Motor neuron (in vitro differentiated cells): ENCODE measurements at regions not wholly inside any gene's neighbourhood (a gene's known extent, or its start where the extent isn't known, plus 50 kb on each side); places are given as distances from the start of the nearest gene placed in this dataset.

Experiments
- ATAC-seq, 8 experiments: fragments of 200-7000 bp; cut with Tn5 transposase; replicated peaks in 6 of 8; 2 replicates each; pipeline ENCODE4 v1.8.0; 2021; ENCODE audit warnings: mild to moderate bottlenecking in 8 of 8, moderate library complexity in 8 of 8
- H3K27ac ChIP-seq, 2 donors: fragments of 250-450 bp; sonication (Bioruptor Pico); 2 replicates each; pipeline ENCODE4 v1.9.0; 2021; ENCODE audit warnings: antibody characterized with exemption in 2 of 2, mild to moderate bottlenecking in 2 of 2, moderate library complexity in 1 of 2
- H3K4me1 ChIP-seq, 2 donors: fragments of 250-450 bp; sonication (Bioruptor Pico); replicated peaks in 1 of 2; 2 replicates each; pipeline ENCODE4 v1.6.1; 2021; ENCODE audit warnings: antibody characterized with exemption in 2 of 2, mild to moderate bottlenecking in 2 of 2, moderate library complexity in 1 of 2
- H3K4me3 ChIP-seq, 5 donors: fragments of 250-450 bp; sonication (Bioruptor Pico); 2 replicates each; pipeline ENCODE4 v1.9.0; 2021; ENCODE audit warnings: antibody characterized with exemption in 5 of 5, mild to moderate bottlenecking in 5 of 5, moderate library complexity in 4 of 5
- WGBS, 10 experiments: fragments of 450-650 bp; shearing (Covaris generic); methylation state at CpG; one replicate each; pipeline ENCODE4 v1.0.0; 2022; 5-methylcytosine and 5-hydroxymethylcytosine counted together
- in situ Hi-C, 9 experiments: fragments of 400-800 bp; cut with MboI; loops; one replicate each; pipeline ENCODE4 v1.15.0; 2021; ENCODE audit warnings: low sequenced_read_pairs in 9 of 9, low pct_unique_long_range_greater_than_20kb in 2 of 9; ENCODE audit not compliant: unreplicated experiment in 9 of 9

DNA sequence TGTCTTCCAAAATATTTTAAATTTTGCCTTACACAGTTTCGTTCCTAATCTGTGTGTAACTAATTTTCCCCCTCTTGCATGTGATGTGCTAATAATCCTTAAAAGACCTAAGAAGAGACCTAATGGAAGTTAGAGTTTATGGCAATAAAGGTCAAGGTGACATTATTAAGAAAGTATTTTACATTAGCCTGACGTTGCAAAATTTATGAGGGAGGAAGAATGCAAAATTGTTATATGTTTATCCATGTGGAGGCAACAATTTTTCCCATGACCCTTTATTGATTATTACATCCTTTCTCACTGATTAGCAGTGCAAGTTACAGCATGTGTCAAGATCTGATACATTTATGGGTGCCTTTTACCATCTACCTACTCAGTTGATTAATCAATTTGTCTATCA lies 373.8 kb upstream of the ROBO1 start:
- Histone ChIP-seq H3K27ac (no peak overlapping the region), H3K4me1 (peaks cover 0 to 6% of the 10 kb centered on the region in 2 donors), H3K4me3 (no peak overlapping the region)
- peak in 2 of 8 experiments; percentile 28 to 30 for ATAC-seq
- WGBS, 10 experiments: 14 to 75% (median 33%) methylated on average over 1 to 2 of the region's 2 CpGs; no CpG with 5 or more reads in 1 of the 10 experiments
- in situ Hi-C loops: no loop called here

DNA sequence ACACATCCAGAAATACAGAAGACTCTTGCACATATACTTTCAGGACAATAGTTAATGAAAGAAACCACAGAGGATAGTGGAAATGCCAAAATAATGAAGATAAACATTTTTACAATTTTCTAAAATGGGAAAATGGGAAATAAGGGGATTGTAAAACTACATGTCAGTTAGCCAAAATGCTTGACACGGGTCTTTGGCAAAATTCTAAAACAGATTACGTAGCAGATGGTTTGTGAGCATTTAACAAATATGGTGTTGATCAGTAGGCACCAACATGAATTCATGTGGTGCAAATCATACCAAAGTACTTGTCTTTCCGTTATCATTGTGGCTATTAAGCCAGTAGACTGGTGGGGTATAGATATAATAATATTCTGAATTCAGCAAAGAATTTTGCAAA lies 348.5 kb upstream of the ROBO1 start:
- no peak for ATAC-seq
- no peaks in the 10 kb centered on the region for H3K4me1 ChIP-seq
- H3K27ac ChIP-seq: no peak overlapping the region
- in situ Hi-C loops: no loop called here
- no peak overlapping the region for H3K4me3 ChIP-seq
- 5 to 93% (median 73%) methylated on average over 1 to 3 of the region's 3 CpGs for WGBS, 10 experiments

DNA sequence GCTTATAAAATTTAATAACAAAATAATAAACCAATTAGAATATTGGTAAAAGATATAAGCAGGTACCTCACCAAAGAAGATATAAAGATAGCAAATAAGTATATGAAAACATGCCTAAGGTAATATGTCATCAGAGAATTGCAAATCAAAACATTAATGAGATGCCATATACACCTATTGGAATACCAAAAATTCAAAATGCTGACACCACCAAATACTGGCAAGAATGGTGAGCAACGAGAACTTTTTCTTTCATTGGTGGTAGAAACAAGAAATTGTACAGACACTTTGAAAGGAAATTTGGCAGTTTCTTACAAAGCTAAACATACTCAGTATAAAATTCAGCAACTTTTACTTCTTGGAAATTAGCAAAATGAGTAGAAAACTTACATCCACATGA lies 346.9 kb upstream of the ROBO1 start:
- no peak for ATAC-seq
- in situ Hi-C loops: no loop called here
- Histone ChIP-seq H3K27ac (no peak overlapping the region), H3K4me1 (no peaks in the 10 kb centered on the region), H3K4me3 (no peak overlapping the region)
- WGBS, 10 experiments: 0 to 100% (median 52%) methylated on average over 1 of the region's 1 CpG; no CpG with 5 or more reads in 2 of the 10 experiments

DNA sequence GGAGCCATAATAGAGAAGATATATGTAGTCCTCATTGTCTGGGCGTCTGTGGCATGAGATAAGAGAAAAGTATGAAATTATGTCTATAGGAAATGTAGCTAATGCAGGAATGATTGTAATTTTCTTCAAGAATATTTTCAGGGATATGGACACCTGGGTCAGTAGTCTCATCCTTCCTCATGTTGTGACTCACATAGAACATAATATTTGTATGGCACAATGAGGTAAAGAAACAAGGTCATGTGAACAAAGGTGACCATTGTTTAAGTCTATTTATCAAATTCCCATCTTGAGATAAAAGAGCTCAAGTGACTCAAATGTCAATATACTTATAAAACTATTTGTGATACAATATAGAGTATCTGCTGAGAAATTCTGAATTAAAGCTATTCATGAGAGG lies 345.5 kb upstream of the ROBO1 start:
- Histone ChIP-seq H3K4me1 (no peaks in the 10 kb centered on the region), H3K4me3 (no peak overlapping the region), H3K27ac (no peak overlapping the region)
- no peak for ATAC-seq
- in situ Hi-C loops: no loop called here
- WGBS, 10 experiments: 0 to 100% (median 50%) methylated on average over 1 of the region's 1 CpG; no CpG with 5 or more reads in 3 of the 10 experiments

DNA sequence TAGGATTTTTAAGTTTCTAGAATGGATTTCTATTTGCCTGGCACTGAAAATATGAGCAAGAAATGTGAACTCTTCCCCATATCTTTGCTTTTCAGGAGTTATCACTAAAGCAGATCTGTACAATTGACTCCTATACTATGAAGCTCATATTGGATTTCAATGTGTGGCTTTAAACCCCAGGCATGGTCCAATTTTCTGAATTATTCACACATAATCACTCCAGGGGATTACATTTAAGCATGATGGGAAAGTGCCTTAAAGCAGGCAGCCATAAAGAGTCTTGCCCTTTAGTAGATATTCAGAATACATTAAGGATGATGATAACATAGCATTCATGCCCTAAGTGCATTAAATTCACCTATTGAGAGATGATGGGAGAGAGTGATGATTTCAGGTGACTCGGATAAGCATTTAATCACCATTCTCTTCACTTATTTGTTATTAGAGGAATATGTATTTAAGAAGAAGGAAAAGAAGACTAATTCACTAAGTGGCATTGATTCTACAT lies 331.8 kb upstream of the ROBO1 start:
- H3K27ac ChIP-seq: no peak overlapping the region
- 25 to 100% (median 59%) methylated on average over 1 of the region's 1 CpG; no CpG with 5 or more reads in 2 of the 10 experiments for WGBS, 10 experiments
- peak in 4 of 8 experiments; percentile 18 to 88 (median 46) for ATAC-seq
- H3K4me1 ChIP-seq: peaks cover 0 to 2% of the 10 kb centered on the region in 2 donors
- in situ Hi-C loops: no loop called here
- no peak overlapping the region for H3K4me3 ChIP-seq

DNA sequence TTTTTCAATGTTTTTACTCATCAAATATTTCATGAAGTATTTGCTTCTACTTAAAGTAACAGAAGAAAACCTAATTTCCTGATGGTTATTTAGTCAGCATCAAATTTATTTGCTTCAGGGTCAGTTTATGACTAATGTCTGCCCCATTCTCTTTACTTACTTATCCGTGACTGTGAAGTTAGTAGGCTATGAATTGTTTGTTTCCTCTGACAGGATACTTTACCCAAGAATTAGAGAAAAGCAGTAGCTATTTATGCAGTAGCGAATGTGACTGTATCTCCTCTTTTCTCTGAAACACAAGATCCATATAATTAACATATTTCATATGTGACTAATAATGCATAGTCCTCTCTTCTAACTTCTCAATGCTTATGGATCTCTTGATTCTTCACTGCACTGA lies 329.9 kb upstream of the ROBO1 start:
- no peak overlapping the region for H3K4me3 ChIP-seq
- peak in 3 of 8 experiments; percentile 34 to 70 (median 61) for ATAC-seq
- peaks cover 0 to 2% of the 10 kb centered on the region in 2 donors for H3K4me1 ChIP-seq
- 0 to 100% (median 60%) methylated on average over 1 to 2 of the region's 2 CpGs for WGBS, 10 experiments
- in situ Hi-C loops: no loop called here
- no peak overlapping the region for H3K27ac ChIP-seq

DNA sequence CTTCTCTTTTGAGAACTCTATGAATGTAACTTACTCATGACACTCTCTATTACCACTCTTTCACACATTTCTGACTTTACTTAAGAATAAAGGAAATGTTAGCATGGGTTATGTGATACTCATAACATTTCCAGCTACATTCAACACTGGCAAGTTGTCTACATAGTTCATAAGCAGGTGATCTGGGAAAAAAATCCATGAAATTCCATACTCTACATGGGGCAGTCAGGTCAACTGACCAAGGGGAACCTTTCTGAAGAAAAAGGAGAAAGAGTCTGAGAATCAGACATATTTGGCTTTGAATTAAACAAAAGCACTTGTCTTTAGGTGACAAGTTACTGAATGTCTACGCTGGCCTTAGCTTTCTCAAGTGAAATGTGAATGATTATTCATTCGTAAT lies 329.1 kb upstream of the ROBO1 start:
- in situ Hi-C loops: no loop called here
- peaks cover 0 to 2% of the 10 kb centered on the region in 2 donors for H3K4me1 ChIP-seq
- no peak for ATAC-seq
- WGBS, 10 experiments: 13 to 100% (median 83%) methylated on average over 1 to 2 of the region's 2 CpGs
- no peak overlapping the region for H3K4me3 ChIP-seq
- no peak overlapping the region for H3K27ac ChIP-seq

DNA sequence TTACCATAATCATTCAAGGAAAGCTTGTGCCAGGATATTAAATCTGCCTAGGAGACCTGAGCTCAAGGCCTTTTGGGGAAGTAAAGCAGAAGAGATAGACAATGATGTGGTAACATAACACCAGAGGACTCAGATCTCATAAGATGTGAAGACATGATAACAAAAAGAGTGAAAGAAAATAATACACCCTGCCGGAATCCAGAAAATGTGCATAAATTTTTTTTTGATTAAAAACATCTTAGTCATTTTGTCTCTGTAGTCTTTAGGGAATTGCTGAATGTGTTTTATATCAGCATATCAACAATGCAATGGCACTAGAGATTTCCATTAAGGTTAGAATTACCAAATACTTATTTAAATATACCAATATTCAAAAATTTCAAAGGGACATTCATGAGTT lies 326.8 kb upstream of the ROBO1 start:
- H3K4me1 ChIP-seq: peaks cover 0 to 2% of the 10 kb centered on the region in 2 donors
- ATAC-seq: peak in 3 of 8 experiments; percentile 72 to 86 (median 72)
- 0 to 100% (median 42%) methylated on average over 1 of the region's 1 CpG; no CpG with 5 or more reads in 2 of the 10 experiments for WGBS, 10 experiments

DNA sequence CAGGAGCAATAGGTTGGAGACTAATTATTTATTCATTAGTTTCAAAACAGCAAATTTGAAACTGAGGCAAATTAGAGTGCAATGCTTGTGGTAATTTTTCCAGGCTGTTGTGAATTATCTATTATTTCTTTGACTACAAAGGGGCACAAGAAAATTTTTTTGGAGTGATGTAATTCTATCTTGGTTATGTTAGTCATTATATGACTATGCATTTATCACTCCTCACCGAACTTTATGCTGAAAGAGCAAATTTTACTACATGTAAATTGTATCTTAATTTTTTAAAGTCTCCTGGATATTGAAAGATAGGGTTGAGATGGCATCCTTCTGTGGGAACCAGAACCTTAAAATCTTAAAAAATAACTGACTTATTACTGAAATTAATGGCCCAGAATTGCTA lies 320.0 kb upstream of the ROBO1 start:
- in situ Hi-C loops: no loop called here
- peaks cover 0 to 11% of the 10 kb centered on the region in 2 donors for H3K4me1 ChIP-seq
- 0 to 100% (median 75%) methylated on average over 1 of the region's 1 CpG; no CpG with 5 or more reads in 1 of the 10 experiments for WGBS, 10 experiments
- H3K4me3 ChIP-seq: no peak overlapping the region
- no peak for ATAC-seq
- H3K27ac ChIP-seq: no peak overlapping the region

More for the DNA sequence above, 326.8 kb upstream of the ROBO1 start:
- Histone ChIP-seq H3K4me3 (no peak overlapping the region), H3K27ac (no peak overlapping the region)
- in situ Hi-C loops: no loop called here

DNA sequence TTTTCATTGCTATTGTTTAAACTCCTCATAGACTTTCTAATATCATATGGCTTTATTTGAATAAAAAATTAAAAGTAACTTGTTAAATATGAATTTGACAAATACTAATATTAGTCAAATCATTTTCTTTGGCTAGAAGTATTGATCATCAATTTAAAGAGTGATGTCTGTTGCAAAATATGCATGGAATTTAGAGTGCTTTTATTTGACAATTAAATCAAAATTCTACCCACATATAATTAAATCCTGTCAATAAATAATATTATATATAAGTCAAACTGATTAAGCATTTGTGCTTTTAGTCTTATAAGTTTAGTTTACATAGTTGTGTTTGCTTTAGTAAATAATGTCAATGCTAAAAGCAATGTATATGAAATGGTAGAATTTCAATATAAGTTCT lies 318.6 kb upstream of the ROBO1 start:
- no peak for ATAC-seq
- in situ Hi-C loops: no loop called here

DNA sequence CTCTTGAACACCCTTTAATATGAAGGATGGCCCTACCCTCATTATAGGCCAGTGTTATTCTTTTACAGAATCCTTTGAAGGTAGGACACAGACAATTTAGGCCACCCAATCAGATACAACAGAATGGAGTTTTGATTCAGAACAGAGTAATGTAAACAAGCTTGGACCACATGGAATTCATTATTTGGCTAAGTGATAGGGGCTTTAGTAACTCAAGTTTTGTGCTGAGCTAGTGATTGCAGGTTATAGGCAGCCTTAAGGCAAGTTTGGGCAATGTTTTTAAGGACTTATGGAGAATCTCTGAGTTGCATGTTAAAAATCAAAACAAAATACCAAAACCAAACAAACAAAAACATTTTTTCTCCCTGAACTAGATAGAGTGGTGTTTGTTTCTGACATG lies 312.1 kb upstream of the ROBO1 start:
- H3K27ac ChIP-seq: no peak overlapping the region
- H3K4me3 ChIP-seq: no peak overlapping the region
- no peaks in the 10 kb centered on the region for H3K4me1 ChIP-seq
- no peak for ATAC-seq
- in situ Hi-C loops: no loop called here

More for the DNA sequence above, 318.6 kb upstream of the ROBO1 start:
- no peak overlapping the region for H3K27ac ChIP-seq
- H3K4me3 ChIP-seq: no peak overlapping the region
- H3K4me1 ChIP-seq: peaks cover 0 to 11% of the 10 kb centered on the region in 2 donors

DNA sequence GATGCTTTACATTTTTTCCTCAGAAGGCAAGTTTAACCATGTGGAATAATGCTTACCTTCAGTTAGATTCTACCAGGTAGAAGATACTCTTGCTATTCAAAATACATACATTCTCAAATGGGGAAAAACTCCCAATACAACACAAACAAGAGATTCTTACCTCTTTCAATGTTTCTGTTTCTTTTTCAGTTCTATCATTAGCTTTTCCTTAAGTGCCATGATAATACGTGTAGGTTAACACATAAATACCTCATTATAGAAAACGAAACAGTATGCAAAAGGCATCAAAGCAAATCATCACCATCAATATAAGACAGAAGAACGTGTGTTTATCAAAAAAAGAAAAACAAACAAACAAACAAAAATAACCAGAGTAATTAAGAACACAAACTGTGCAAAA lies 300.7 kb upstream of the ROBO1 start:
- 0 to 95% (median 67%) methylated on average over 2 to 3 of the region's 3 CpGs for WGBS, 10 experiments
- no peak for ATAC-seq
- in situ Hi-C loops: no loop called here

DNA sequence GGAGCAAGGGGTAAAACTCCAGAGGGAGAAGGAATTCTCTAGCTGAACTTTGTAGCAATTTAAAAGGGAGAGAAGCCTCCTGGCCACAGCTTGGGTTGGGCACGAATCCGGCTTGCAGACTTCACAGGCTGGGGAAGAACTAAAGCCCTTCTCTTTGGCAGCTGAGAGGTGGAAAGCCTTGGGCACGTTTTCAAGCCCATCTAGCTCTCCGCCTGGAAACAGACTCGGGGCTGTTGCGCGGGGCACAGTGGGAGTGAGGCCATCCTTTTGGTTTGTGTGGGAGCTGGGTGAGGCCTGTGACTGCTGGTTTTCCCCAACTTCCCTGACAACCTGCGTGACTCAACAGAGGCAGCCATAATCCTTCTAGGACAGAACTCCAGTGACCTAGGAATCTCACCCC lies 295.7 kb upstream of the ROBO1 start:
- no peak for ATAC-seq
- in situ Hi-C loops: no loop called here
- WGBS, 10 experiments: 76 to 100% (median 98%) methylated on average over 1 to 8 of the region's 8 CpGs; no CpG with 5 or more reads in 6 of the 10 experiments

More for the DNA sequence above, 300.7 kb upstream of the ROBO1 start:
- Histone ChIP-seq H3K4me3 (no peak overlapping the region), H3K4me1 (no peaks in the 10 kb centered on the region), H3K27ac (no peak overlapping the region)

DNA sequence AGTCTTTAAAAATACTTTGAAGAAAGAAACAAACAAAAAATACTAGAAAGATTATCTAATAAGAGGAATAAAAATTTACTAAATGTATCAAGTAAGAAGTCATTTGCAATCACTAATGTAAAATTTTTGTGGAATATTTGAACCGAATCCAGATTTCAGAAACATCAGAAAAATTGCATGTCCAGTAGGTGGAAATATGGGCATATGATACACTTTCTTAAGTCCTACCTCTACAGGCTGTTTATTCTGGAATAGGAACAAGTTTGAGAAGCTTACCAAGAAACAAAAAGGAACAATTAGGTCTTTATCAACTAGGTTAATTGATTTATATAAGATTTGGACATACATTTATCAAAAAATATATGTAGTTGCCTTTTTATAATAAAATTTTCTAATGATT lies 292.9 kb upstream of the ROBO1 start:
- in situ Hi-C loops: no loop called here
- ATAC-seq: no peak
- Histone ChIP-seq H3K4me3 (no peak overlapping the region), H3K4me1 (peaks cover 0 to under 1% of the 10 kb centered on the region in 2 donors), H3K27ac (no peak overlapping the region)
- WGBS, 10 experiments: 0 to 100% (median 80%) methylated on average over 1 of the region's 1 CpG; no CpG with 5 or more reads in 1 of the 10 experiments

More for the DNA sequence above, 295.7 kb upstream of the ROBO1 start:
- Histone ChIP-seq H3K27ac (no peak overlapping the region), H3K4me3 (no peak overlapping the region), H3K4me1 (no peaks in the 10 kb centered on the region)
